T-helper 2 cell (primary cell): ENCODE measurements at regions not wholly inside any gene's neighbourhood (a gene's known extent, or its start where the extent isn't known, plus 50 kb on each side); places are given as distances from the start of the nearest gene placed in this dataset.

Source experiments
- DNase-seq, 5 experiments: peaks; one replicate each; pipeline versions ENCODE4 v3.0.0 to v3.0.0-alpha.2; 2012 to 2022

GRCh38 chrX:39356119-39356807 lies 555.0 kb downstream of the MID1IP1 start:
- DNase-seq: no peak

GRCh38 chrX:39360101-39360500 lies 558.8 kb downstream of the MID1IP1 start:
- no peak for DNase-seq

- DNase-seq: no peak
Observed at GRCh38 chrX:39361736-39362135, 560.5 kb downstream of the MID1IP1 start.

DNA sequence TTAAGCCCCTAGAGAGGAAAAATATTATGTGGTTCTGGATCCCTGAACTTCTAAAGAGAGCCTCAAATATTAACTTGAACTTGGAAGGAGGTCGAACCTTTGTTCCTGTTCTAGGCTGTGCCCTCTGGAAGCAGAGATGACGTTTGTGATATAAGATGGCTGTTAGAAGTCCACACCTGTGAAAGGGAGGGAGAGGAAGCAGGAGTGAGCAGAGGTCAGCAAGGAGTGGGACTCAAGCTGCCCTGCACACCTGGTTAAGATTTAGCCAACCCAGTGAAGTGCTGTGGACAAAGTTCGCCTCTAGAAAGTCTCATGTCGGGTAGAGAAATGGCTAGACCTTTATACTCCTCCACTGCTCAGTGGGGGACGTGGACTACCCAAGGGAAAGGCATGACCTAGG lies 566.2 kb downstream of the MID1IP1 start:
- DNase-seq: no peak

DNA sequence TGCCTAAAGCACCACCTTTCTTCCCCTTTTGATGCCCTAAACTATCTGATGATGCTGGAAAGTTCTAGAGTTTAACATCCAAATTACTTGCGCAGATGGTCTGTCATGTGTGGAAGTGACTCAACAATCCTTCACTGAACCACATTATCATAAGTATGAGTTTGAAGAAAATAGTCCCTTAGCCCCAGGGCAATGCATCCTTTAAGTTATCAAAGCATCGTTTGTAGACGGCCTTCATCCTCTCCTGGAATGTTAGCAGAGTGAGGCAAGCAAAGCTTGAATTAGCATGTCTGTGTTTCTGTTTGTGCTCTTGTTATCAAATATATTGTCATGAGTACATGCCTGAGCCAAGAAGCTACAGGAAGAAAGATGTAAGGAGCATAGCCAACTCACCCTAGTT lies 570.9 kb downstream of the MID1IP1 start:
- DNase-seq: no peak

DNA sequence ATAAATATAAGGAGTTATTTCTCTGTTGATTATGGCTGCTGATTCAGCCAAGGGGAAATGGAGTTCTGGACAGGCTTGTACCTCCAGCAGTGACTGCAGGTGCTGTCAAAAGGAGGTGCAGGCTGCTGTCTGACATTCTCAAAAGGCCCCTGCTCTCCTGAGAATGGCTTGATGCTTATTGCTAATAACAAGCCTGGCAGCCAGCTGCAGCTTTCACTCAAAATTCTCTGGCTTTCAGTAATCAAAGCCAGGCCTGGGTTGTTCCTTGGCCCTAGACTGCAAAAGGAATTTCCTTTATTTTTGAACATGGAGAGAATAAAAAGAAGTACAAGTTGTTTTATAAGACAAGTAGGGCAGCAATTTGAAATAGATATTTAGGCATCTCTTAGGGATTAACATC lies 575.9 kb downstream of the MID1IP1 start:
- no peak for DNase-seq

DNA sequence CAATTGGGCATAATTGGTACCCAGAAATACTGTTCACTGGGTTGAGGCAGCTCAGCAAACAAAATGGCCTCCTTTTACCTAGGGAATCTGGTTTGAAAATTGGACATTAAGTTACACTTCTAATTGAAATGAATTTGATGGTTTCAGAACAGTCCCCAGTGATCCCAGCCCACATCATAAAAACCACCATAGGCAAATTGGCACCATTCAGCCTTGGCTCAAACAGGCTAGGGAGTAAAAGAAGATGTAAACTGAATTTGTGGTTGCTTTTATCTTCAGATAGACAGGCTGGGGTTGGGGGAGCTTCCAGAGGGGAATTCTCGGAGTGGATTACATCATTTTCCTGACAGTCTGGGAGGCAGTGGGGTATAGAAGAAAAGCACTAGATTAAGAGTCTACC lies 576.5 kb downstream of the MID1IP1 start:
- DNase-seq: no peak

DNA sequence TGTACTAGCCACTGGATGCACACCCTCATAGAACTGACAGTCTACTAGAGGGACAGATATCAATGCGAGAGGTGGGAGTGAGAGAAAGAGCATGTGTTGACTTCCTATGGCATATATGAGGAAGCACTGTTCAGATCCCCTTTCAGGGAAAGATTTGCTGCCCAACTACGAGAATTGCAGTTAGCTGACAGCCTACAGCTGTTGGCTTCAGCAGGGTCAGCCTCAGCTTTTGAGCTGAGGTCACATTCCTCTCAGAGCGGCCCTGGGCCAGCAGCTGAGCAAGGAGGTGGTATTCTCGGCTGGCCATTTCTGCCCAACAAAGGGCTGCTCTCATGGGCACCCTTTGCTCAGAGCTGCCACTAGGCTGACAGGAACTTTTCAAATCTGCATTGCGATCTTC lies 580.2 kb downstream of the MID1IP1 start:
- DNase-seq: no peak

DNA sequence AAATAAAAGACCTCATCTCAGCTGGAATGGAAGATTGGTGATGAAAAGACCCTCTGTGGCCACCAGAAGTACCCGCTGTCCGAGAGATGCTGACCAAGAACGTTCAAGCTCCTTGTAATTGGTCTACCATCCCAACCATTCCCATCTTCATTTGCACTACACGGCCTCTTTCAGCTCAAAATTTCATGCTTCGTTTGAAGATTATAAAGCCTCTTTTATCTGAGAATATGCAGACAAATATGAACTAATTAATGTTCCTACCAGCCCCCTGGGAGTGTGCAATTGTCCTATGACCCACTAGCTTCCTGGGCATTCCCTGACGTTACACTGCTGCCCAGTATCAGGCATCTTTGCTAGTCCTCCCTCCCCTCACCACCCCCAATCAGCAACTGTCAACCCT lies 583.7 kb downstream of the MID1IP1 start:
- DNase-seq: no peak

DNA sequence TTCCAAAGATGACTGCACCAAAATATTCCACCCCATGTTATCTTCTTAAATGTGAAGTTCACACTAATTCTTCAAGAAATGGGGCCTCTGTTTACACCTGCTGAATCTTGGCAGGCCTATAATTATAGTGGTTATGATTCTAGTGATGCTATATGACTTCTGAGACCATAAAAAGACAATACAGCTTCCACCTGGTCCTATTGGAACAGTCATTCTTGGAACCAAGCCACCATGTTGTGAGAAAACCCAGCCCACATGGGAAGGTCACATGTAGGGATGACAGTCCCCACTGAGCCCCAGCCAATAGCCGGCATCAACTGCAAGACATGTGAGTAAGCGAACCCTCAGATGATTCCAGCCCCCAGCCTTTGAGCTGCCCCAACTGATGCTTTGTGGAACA lies 587.5 kb downstream of the MID1IP1 start:
- DNase-seq: no peak

DNA sequence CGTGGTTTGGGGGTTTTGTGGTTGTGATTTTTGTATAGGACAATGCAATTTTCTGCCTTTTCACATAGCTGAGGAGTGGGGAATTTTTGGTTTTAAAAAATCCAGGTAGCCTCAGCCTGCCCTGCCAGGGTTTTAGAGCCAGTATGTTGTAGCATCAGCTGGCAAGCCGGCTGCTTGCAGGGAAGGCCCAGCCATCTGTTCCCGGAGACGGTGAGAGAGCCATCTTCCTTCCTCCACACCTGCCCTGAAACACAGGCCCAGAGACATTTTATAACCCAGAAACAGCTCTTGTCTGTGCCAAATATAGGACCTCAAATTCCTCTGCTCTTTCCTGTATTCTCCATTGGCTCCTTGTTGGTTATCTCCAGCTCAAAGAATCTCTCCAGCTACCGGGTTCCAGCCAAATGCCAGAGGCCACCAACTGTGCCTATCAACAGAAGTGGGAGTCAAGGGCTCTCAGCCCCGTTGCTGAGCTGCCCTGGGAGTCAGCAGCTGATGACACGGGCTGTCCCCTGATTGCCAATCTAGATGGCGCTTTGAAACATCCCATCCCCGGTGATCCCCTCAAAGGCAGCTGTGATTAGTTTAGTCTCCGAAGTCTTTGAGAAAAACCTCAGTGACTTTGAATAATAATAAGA lies 595.2 kb downstream of the MID1IP1 start:
- no peak for DNase-seq

DNA sequence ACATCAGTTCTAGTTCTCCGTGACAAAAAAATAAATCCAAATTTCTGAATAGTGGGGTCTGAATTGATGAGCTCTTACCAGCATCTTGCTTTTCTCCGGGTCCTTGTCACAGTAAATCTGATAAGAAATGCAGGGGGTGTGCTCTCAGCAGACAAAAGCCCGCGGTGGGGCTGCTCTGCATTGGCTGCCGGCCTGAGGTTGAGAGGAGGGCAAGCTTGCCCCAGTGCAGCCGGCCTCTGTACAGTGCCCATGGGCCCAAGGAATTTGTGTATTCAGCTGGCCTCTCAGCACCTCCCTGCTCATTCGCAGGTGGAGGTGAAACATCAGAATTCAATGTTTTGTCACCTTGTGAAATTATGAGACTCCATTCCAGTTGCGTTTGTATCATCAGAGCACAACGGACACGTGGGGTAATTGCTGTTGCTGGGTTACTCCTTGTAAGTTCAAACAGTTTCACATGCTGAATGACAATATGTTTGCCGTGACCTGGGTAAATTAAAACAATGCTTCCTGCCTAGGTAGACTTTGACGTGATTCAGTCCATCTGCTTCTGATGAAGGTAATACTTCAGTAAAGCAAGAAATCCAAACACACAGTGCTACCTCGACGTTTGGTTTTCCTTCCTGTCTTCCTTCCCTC lies 596.4 kb downstream of the MID1IP1 start:
- no peak for DNase-seq

GRCh38 chrX:39398215-39398962 lies 597.1 kb downstream of the MID1IP1 start:
- DNase-seq: no peak

DNA sequence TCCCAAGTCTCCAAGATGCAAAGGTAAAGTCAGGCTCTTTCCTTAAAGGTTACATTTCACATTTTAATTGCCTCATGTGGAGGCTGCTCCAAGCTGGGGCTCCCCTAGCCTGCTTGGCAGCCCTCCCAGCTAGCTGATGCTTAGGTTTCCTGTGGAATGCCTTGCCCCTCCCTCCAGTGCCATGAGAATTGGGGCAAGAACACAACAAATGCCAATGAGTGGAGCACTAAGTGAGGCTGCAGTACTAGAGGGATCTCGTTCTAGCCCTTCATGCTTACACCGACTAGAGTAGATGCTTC lies 597.7 kb downstream of the MID1IP1 start:
- no peak for DNase-seq

DNA sequence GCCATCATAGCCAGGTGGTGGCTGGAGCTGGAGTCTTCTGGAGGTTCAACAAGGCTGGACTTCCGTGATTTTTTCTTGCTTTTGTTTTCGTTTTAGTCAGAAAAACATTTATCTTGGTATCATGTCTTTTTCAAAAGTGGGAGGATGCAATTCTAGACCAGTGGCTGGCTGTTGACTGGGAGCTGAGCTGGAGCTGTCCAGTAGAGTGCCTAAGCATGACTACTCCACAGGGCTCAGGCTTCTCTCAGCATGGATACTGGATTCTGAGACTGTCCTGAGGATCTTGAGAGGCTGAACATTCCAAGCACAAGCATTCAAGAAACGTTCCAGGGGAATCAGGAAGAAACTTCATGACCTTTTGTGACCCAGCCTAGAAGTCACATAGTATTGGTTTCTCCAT lies 598.1 kb downstream of the MID1IP1 start:
- DNase-seq: no peak

DNA sequence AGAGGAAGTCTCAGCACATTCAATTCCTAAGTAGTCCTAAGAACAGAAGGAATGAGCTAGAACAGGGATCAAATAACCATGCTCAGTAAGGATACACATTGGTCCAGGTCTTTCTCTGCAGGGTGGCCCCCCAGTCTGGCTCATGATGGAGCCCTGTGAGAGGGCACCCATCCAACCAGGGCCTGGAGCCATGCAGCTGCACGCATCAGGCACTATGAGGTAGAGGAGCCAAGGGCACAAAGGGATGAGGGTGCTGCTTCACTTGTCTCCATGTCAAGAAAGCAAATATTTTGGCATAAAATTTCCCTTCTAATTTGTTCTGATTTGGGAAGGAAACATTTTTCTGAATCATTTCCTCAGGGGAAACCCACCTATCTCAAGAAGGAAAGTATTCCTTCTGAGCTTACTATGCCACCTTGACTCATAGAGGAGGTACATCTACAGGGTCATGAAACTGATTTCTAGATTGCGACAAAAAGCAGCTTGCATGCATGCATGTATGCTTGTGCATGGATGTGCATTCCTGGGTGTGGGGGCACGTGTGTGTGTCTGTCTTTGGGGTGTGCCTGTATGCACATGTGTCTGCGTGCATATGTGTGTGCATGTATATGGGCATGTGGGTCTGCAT lies 600.3 kb downstream of the MID1IP1 start:
- no peak for DNase-seq

DNA sequence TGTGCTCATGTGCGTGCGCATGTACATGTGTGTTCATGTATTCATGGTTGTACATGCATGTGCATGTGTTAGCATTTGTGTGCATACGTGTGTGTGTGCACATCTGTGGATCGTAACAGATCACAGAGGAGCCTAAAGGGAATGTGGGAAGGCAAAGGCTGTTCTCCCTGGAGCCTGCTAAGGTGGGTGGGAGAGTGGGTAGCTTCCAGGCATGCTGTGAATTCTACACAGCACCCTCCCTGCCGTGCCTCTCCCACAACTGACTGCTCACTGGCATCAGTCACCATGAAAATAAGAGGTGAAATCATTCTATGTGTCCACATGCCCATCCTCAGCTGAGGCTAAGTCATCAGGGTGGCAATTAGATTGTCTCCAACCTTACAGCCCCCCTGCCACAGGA lies 600.9 kb downstream of the MID1IP1 start:
- no peak for DNase-seq

DNA sequence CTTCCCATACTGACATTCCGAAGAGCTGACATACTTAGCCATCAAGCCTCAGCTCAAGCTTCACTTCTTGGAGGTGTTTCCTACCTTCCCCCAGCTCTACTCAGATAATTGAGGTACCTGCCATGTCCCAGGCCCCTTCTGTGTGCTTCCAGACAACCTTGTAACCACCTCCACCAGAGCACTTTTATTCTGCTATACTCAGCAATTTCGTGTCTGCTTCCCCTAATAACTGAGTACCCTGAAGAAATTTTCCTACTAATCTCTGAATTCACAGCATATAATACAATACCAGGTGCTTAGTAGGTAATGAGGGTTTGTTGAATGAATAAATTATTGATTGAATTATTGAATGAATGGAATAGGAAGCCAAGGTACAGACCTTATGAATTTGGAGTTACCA lies 605.5 kb downstream of the MID1IP1 start:
- no peak for DNase-seq

DNA sequence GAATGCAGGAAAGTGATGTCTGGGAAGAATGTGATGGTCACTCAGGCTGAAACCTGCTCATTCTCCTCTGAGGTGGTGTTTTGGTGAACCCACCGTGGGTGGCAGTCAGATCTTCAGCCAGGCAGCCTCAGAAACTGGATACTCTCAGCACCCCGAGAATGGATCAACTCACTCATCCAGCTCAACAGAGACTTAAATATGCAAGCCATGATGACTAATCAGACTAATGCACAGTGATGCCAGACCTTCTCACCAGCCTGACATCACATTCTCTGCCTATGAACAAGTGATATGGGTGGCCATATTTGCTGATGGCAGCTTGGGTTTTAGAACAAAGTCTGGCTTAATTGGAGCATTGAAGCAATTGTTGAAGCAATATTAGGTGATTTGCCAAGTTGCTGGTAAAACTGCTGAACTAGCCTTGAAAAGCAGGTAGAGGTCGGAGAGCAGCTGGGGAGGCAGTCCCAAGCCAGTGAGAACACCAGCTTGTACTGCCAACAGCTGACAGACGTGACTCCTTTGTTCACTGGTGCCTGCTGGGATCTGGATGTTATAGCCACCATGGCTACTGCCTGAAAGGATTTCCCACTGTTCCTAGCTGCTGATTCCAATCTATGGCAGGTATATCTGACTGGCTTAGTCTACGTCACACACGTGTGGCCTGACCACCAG lies 608.1 kb downstream of the MID1IP1 start:
- no peak for DNase-seq

DNA sequence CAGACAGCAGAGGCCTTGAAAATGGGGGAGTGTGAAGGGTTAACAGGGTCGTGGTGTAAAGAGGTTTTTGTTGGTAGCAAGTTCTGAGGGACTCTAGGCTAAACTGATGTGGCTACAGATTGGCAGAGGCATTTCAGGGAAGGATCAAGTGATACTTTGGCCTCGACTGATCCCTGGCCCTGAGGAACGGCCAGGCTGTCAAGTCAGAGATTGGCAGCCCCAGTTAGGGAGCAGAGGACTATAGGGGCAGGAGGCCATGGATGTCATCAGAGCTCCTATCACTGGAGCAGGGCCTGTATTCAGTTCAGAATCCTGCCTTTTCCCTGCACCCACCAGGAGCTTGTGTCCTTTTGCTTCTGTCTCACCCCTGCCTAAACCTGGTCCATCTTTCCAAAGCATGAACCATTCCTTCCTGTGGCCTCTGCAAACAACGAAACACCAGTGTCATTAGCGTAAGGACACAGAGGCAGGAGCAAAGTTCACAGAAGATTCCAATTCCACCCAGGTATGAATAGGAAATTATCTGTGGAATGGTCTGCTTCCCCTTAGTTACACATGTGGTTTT lies 613.1 kb downstream of the MID1IP1 start:
- DNase-seq: no peak

- no peak for DNase-seq
Observed at GRCh38 chrX:39416547-39417260, 615.4 kb downstream of the MID1IP1 start.

DNA sequence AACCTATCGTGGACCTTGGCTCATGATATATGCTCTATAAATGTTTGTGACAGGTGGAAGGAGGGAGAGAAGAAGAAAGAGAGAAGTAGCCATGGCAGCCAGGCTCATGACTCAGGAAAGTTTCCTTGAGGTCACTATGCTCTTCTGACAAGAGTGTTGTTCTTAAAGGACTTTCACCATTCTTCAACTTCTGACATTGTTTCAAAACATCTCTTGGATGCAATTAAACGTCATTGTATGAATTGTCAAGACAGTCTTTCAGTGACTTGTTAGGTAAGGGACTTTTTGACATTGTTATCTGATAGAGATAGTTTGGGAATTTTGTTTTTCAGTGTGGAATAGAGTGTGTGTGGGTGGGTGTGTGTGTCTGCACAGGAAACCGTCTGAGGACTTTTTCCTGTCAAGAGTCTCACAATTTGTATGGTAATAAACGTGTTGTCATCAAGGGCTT lies 617.0 kb downstream of the MID1IP1 start:
- no peak for DNase-seq
